H7 (cell line): ENCODE measurements at regions not wholly inside any gene's neighbourhood (a gene's known extent, or its start where the extent isn't known, plus 50 kb on each side); places are given as distances from the start of the nearest gene placed in this dataset.
"Not testable (repeated sequence)": the region's sequence is repeated elsewhere in the genome, so short reads cannot be mapped to it uniquely, and the experiment has no call there.

Experiments
- DNase-seq: peaks from one replicate; pipeline ENCODE4 v3.0.0; 2012
- H3K27me3 ChIP-seq: 2 replicates; pipeline ENCODE4 v1.6.0; 2011; ENCODE audit warnings: mild to moderate bottlenecking, low read length; ENCODE audit not compliant: control insufficient read depth, insufficient read depth
- H3K36me3 ChIP-seq: replicated peaks from 2 replicates; pipeline ENCODE4 v1.5.1; 2011; ENCODE audit warnings: low read length; ENCODE audit not compliant: control insufficient read depth, insufficient read depth
- H3K4me3 ChIP-seq: 2 replicates; pipeline ENCODE4 v1.5.1; 2011; ENCODE audit warnings: low read depth, mild to moderate bottlenecking, control low read depth, low read length, moderate library complexity; ENCODE audit not compliant: insufficient read depth

GRCh38 chr4:123682931-123683330 lies 286.3 kb downstream of the SPRY1 start:
- Histone ChIP-seq H3K36me3 (no peaks in the 10 kb centered on the region), H3K4me3 (no peak overlapping the region), H3K27me3 (no peaks in the 10 kb centered on the region)
- no peak for DNase-seq

- H3K36me3 ChIP-seq, H3K27me3 ChIP-seq: not testable (repeated sequence)
Observed at GRCh38 chr4:123684937-123685336, 288.3 kb downstream of the SPRY1 start.

DNA sequence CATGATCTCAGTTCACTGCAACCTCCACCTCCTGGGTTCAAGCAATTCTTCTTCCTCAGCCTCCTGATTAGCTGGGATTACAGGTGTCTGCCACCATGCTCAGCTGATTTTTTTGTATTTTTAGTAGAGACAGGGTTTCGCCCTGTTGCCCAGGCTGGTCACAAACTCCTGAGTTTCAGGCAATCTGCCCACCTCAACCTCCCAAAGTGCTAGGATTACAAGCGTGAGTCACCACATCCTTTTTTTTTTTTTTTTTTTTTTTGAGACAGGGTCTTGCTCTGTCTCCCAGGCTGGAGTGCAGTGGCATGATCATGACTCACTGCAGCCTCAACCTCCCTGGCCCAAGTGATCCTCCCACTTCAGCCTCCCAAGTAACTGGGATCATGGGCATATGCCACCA lies 298.9 kb downstream of the SPRY1 start:
- H3K27me3 ChIP-seq, H3K36me3 ChIP-seq, DNase-seq, H3K4me3 ChIP-seq: not testable (repeated sequence)

More at GRCh38 chr4:123684937-123685336, 288.3 kb downstream of the SPRY1 start:
- not testable (repeated sequence) for DNase-seq, H3K4me3 ChIP-seq

DNA sequence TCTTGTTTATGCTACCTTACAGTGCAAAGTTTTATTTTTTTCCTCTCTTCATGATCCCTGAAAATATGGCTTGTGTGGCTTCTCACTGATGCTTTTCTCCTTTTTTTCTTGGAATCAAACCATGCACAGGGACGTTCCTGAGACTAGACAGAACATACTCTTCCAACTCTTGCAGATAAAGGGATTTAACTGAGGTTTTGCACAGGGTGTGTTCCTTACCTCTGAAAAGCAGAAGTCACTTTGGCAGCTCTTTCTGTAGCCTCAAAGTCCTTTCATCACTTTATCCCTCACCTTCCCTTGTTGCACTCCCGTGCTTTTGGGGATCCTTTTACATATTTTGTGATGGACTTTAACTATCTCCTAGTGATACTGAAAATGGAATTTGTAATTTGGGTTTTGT lies 300.1 kb downstream of the SPRY1 start:
- no peak for DNase-seq
- Histone ChIP-seq H3K4me3 (no peak overlapping the region), H3K27me3 (no peaks in the 10 kb centered on the region), H3K36me3 (no peaks in the 10 kb centered on the region)

- no peak overlapping the region for H3K4me3 ChIP-seq
- no peak for DNase-seq
- H3K27me3 ChIP-seq = no peaks in the 10 kb centered on the region
- no peaks in the 10 kb centered on the region for H3K36me3 ChIP-seq
Observed at GRCh38 chr4:123698556-123698955, 302.0 kb downstream of the SPRY1 start.

GRCh38 chr4:123699880-123700771 lies 303.5 kb downstream of the SPRY1 start:
- no peak for DNase-seq
- Histone ChIP-seq H3K36me3 (no peaks in the 10 kb centered on the region), H3K27me3 (no peaks in the 10 kb centered on the region), H3K4me3 (no peak overlapping the region)

- no peaks in the 10 kb centered on the region for H3K36me3 ChIP-seq
- H3K27me3 ChIP-seq = no peaks in the 10 kb centered on the region
- no peak overlapping the region for H3K4me3 ChIP-seq
- no peak for DNase-seq
Observed at GRCh38 chr4:123701131-123701575, 304.6 kb downstream of the SPRY1 start.

DNA sequence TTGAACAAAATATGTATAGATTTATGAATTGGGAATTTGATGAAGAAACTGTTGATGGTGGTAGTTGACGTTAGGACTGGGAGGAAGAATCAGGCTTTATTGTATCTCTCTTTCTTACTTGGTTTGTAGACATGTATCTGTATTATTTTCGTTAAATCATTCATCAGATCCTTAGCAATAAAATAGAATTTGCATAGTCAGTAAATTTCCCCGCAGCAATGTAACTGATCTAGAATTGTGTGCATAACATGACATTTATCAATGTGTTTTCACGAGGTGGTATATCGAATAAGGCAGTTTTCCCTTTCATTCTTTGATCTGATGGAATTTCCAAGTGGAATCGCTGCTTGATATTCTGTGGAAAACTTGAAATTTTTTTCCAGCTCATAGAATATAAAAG lies 308.8 kb downstream of the SPRY1 start:
- H3K27me3 ChIP-seq = no peaks in the 10 kb centered on the region
- H3K4me3 ChIP-seq = no peak overlapping the region
- no peaks in the 10 kb centered on the region for H3K36me3 ChIP-seq
- DNase-seq = no peak

GRCh38 chr4:123706973-123707372 lies 310.4 kb downstream of the SPRY1 start:
- H3K4me3 ChIP-seq = no peak overlapping the region
- H3K27me3 ChIP-seq = no peaks in the 10 kb centered on the region
- DNase-seq = no peak
- no peaks in the 10 kb centered on the region for H3K36me3 ChIP-seq

DNA sequence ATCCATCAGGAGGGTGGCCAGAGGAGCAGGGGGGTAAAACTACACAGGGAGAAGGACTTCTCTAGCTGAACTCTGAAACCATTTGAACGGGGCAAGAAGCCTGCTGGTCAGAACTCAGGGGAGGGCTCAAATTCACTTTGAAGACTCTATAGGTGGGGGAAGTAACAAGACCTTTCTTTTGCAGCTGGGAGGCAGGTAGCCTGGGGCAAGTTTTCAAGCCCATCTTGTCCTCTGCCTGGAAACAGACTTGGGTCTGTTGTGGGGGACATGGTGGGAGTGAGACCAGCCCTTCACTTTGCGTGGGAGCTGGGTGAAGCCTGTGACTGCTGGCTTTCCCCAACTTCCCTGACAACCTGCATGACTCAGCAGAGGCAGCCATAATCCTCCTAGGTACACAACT lies 312.3 kb downstream of the SPRY1 start:
- Histone ChIP-seq H3K27me3 (no peaks in the 10 kb centered on the region), H3K36me3 (no peaks in the 10 kb centered on the region), H3K4me3 (no peak overlapping the region)
- DNase-seq = no peak

DNA sequence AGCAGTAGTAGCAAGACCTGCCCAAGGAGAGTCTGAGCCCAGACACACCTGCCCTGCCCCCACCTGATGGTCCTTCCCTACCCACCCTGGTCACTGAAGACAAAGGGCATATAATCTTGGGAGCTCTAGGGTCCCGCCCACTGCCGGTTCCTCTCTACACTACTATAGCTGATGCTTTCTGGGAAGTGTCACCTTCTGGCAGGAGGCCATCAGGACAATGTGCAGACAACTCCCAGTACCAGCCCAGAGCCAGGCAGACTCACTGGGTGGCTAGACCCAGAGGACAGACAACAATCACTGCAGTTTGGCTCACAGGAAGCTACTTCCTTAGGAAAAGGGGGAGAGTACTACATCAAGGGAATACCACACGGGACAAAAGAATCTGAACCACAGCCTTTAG lies 312.7 kb downstream of the SPRY1 start:
- no peaks in the 10 kb centered on the region for H3K27me3 ChIP-seq
- H3K36me3 ChIP-seq = no peaks in the 10 kb centered on the region
- DNase-seq = no peak
- H3K4me3 ChIP-seq = no peak overlapping the region

DNA sequence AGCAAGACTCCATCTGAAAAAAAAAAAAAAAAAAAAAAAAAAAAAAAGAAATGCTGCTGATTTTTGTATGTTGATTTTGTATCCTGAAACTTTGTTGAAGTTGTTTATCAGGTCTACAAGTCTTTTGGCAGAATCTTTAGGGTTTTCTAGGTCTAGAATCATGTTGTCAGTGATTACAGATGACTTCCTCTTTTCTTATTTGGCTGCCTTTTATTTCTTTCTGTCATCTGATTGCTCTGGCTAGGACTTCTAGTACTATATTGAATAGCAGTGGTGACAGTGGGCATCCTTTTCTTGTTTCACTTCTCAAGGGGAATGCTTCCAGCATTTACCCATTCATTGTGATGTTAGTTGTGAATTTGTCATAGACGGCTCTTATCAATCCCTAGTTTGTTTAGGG lies 334.4 kb downstream of the SPRY1 start:
- Histone ChIP-seq H3K27me3 (no peaks in the 10 kb centered on the region), H3K36me3 (no peaks in the 10 kb centered on the region), H3K4me3 (no peak overlapping the region)
- DNase-seq = no peak

- no peak for DNase-seq
- Histone ChIP-seq H3K4me3 (no peak overlapping the region), H3K36me3 (no peaks in the 10 kb centered on the region), H3K27me3 (no peaks in the 10 kb centered on the region)
Observed at GRCh38 chr4:123737156-123737555, 340.6 kb downstream of the SPRY1 start.

DNA sequence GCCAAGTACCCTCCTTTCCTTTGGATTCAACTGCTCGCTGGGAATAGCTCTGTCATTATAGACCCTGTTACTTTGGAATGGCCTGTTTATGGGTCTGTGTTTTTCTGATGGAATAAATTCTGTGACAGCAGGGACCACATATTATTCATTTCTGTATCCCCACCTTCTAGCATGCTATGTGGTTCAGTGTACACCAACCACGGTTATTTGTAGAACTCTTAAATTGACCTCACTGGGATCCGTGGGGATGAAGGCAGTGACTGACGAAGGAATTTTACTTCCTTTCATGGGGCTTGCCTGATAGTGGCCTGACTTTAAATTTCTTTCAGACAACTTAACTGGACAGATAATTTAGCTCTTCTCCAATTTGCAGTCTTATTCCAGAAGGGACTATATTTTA lies 343.2 kb downstream of the SPRY1 start:
- no peak overlapping the region for H3K4me3 ChIP-seq
- H3K36me3 ChIP-seq = no peaks in the 10 kb centered on the region
- DNase-seq = no peak
- H3K27me3 ChIP-seq = no peaks in the 10 kb centered on the region

DNA sequence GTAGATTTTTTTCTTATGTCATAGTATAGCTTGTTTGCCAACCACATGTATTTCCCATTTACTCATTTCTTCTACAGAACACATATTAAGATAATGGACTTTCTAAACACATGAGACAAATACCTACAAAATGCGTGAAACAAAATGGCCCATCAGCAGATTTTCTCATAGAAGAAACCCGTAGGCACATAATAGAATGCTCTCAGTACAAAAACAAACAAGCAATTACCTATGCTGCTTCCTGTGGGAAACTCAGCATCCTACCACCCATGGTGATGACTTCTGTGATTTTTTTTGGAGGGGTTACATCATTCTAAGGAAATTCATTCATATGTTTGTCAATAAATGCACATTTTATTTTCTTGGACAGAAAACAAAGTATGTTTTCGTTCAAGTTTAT lies 343.6 kb downstream of the SPRY1 start:
- H3K36me3 ChIP-seq = no peaks in the 10 kb centered on the region
- DNase-seq = no peak
- no peak overlapping the region for H3K4me3 ChIP-seq
- H3K27me3 ChIP-seq = no peaks in the 10 kb centered on the region
